ENCODE measurements at regions not wholly inside any gene's neighbourhood (a gene's known extent, or its start where the extent isn't known, plus 50 kb on each side); places are given as distances from the start of the nearest gene placed in this dataset.

DNA sequence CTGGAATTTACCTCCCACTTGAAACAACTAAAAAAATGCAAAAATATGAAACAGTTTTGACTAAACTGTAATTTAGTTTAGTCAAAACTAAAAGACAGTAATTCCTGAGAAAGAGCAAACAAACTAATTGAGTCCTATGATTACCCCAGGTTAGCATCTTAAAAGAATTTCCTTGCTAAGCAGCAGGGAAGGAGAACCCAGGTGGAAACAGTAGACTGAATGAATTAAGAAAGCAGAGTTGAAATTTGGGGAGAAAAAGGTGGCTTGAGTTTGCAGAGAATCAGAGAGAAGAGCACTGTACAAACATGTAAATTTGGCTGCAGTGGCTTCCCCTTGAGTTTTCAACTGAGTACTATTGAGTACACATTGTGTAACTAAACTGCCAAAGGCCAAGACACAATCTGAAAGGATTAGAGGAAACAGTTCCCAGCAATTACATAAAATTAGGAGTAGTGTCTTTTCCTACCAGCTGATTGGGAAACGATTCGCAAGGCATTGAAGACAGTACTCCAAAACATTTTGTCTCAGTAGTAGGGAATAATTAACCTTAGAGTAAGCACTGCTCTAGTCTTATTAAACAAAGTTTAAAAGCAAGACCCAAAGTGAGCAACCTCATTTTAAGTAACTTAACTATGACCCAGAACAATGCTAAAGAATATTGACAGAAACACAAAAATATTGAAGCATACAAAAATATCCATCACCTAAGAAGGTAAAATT lies 820.5 kb downstream of the DACH1 start:
- no peaks in the 10 kb centered on the region for H3K27me3 Mint-ChIP-seq (ENCODE audit: low read depth)
- H3K18ac ChIP-seq (ENCODE audit: insufficient read length, low read depth, low read length) = no peak overlapping the region
- no peak overlapping the region for H2BK20ac ChIP-seq (ENCODE audit: low read depth, low read length, poor library complexity, severe bottlenecking)
- no peak overlapping the region for H2BK12ac ChIP-seq (ENCODE audit: insufficient read length, low read depth, low read length)
- no peaks in the 10 kb centered on the region for H3K9me3 Mint-ChIP-seq
- H2BK15ac ChIP-seq (ENCODE audit: low read depth, low read length) = no peak overlapping the region
- H4K5ac ChIP-seq (ENCODE audit: insufficient read length, low read depth, low read length) = no peak overlapping the region
- no peak for TF ChIP-seq CTCF (conservative IDR thresholded peaks at IDR 0.05)
- H3T11ph ChIP-seq (ENCODE audit: low read length) = no peak overlapping the region
- peak overlapping the region in 1 of 2 experiments; percentile 35; a peak in 2 of 5 replicates for H3K4me3 Mint-ChIP-seq
- no peaks in the 10 kb centered on the region for H4K20me1 ChIP-seq (ENCODE audit: control insufficient read depth, insufficient read depth, insufficient read length)
- no peak overlapping the region for H3K27ac ChIP-seq (ENCODE audit: insufficient read length, low read depth, low read length)
- H3K4me1 Mint-ChIP-seq = peaks cover 22 to 29% of the 10 kb centered on the region in 2 experiments
- H2BK5ac ChIP-seq (ENCODE audit: insufficient read length, low read length) = no peak overlapping the region
- H3K23me2 ChIP-seq (ENCODE audit: insufficient read length, low read depth, low read length, poor library complexity, severe bottlenecking) = no peaks in the 10 kb centered on the region
- H3K27me3 ChIP-seq (ENCODE audit: insufficient read depth, low read length) = no peaks in the 10 kb centered on the region
- no peaks in the 10 kb centered on the region for H3K36me3 Mint-ChIP-seq (ENCODE audit: insufficient read depth in 1 of 3, low read depth in 3 of 3)
- no peak overlapping the region for H2AK5ac ChIP-seq (ENCODE audit: insufficient read length, low read length)
- no peaks in the 10 kb centered on the region for H3K79me1 ChIP-seq (ENCODE audit: insufficient read depth, low read depth, low read length, poor library complexity, severe bottlenecking)
- no peak overlapping the region for H4K8ac ChIP-seq (replicated peaks; ENCODE audit: insufficient read length, low read depth, low read length)
- H3K9ac ChIP-seq (ENCODE audit: extremely low read depth, insufficient read length, low read length) = no peak overlapping the region
- no peaks in the 10 kb centered on the region for H3K9me3 ChIP-seq (ENCODE audit: control insufficient read depth, low read depth, low read length)
- H3K14ac ChIP-seq (ENCODE audit: insufficient read depth, low read length) = no peak overlapping the region
- DNase-seq = no peak
- no peak overlapping the region for H3K23ac ChIP-seq (ENCODE audit: insufficient read length, low read depth, low read length)
- H3K4me2 ChIP-seq (ENCODE audit: insufficient read depth, insufficient read length, low read length) = peak overlapping the region; percentile 17
- WGBS (ENCODE audit: extremely low coverage, insufficient read length, low lambda C conversion rate) = no CpG with 5 or more reads among the region's 2 CpGs
- H3K79me2 ChIP-seq (ENCODE audit: insufficient read depth, low read length) = no peaks in the 10 kb centered on the region
- H3K4ac ChIP-seq (ENCODE audit: low read depth, low read length) = no peak overlapping the region
- H3K4me1 ChIP-seq (ENCODE audit: insufficient read depth, low read length) = peaks cover 2% of the 10 kb centered on the region; the same call in 1 of the 2 replicates
- H3K27ac Mint-ChIP-seq = peak overlapping the region; percentile 80 to 93 (median 93); a peak in 6 of 7 replicates
- no peak overlapping the region for H4K91ac ChIP-seq (ENCODE audit: insufficient read length, low read depth, low read length)
- H2AFZ ChIP-seq (ENCODE audit: low read length) = no peak overlapping the region
- no peak overlapping the region for H2BK120ac ChIP-seq (ENCODE audit: low read depth, low read length, poor library complexity, severe bottlenecking)
- H3K56ac ChIP-seq (ENCODE audit: insufficient read length, low read depth, low read length) = no peak overlapping the region
